GM12878 (cell line): ENCODE measurements at regions not wholly inside any gene's neighbourhood (a gene's known extent, or its start where the extent isn't known, plus 50 kb on each side); places are given as distances from the start of the nearest gene placed in this dataset.

ENCODE experiments used
- ATAC-seq: fragments of 200-7000 bp; cut with Tn5 transposase; 3 replicates; pipeline ENCODE4 v1.9.1; 2020; ENCODE audit warnings: mild to moderate bottlenecking, moderate library complexity
- BruUV-seq: library from RNA; stranded (reverse); fragments of 400-500 nt; replicated peaks from 2 replicates; lab custom pipeline; 2021; lab: Mats Ljungman, UMichigan
- CTCF ChIA-PET: fragments of 300-600 bp; sonication (Branson Sonifier 250); formaldehyde crosslinking; extraction: SDS; loops from one replicate; lab custom pipeline; 2021; ENCODE audit warnings: inconsistent platforms; lab: Yijun Ruan, JAX
- POLR2A ChIA-PET: fragments of 350-600 bp; formaldehyde crosslinking; extraction: SDS; loops from one replicate; lab custom pipeline; 2021; ENCODE audit warnings: inconsistent platforms; lab: Charles Lee
- RAD21 ChIA-PET: fragments of 300-600 bp; sonication (Branson Sonifier 250); formaldehyde crosslinking; loops from one replicate; lab custom pipeline; 2023; ENCODE audit warnings: antibody characterized with exemption; ENCODE audit not compliant: unreplicated experiment; lab: Charles Lee
- SMC1A ChIA-PET: fragments of 300-600 bp; sonication (Branson Sonifier 250); formaldehyde crosslinking; loops from one replicate; lab custom pipeline; 2023; ENCODE audit not compliant: unreplicated experiment, uncharacterized antibody; lab: Charles Lee
- DNase-seq: peaks from one replicate; pipeline ENCODE4 v3.0.0-alpha.2; 2011; ENCODE audit warnings: low read depth, low spot score
- FAIRE-seq: peaks from 3 replicates; lab custom pipeline; 2011; peaks lifted over from hg19 to GRCh38; lab: Jason Lieb, UNC
- H2AFZ ChIP-seq: 2 replicates; pipeline ENCODE4 v1.6.0; 2011; ENCODE audit warnings: low read depth, low read length, control low read depth; ENCODE audit not compliant: control insufficient read depth
- H3K27ac ChIP-seq: 2 replicates; pipeline ENCODE4 v1.5.1; 2011; ENCODE audit warnings: control low read depth; ENCODE audit not compliant: control insufficient read depth, insufficient read depth
- H3K27me3 ChIP-seq, 2 experiments: replicated peaks in 1 of 2; 2 replicates each; pipeline versions ENCODE4 v1.6.0 to v1.6.1; 2011; ENCODE audit warnings: low read length in 1 of 2; ENCODE audit not compliant: control insufficient read depth in 2 of 2, insufficient read depth in 2 of 2
- H3K36me3 ChIP-seq, 2 experiments: 2 replicates each; pipeline ENCODE4 v1.5.1; 2011; ENCODE audit warnings: low read length in 1 of 2; ENCODE audit not compliant: control insufficient read depth in 2 of 2, insufficient read depth in 2 of 2
- H3K4me1 ChIP-seq: 2 replicates; pipeline ENCODE4 v1.6.1; 2011; ENCODE audit warnings: mild to moderate bottlenecking, low read length, moderate library complexity, mixed read lengths; ENCODE audit not compliant: control insufficient read depth, insufficient read depth
- H3K4me2 ChIP-seq: 2 replicates; pipeline ENCODE4 v1.6.0; 2011; ENCODE audit warnings: control low read depth; ENCODE audit not compliant: control insufficient read depth, insufficient read depth
- H3K4me3 ChIP-seq: fragments of 200-600 bp; sonication (generic); 2 replicates; pipeline ENCODE4 v1.5.1; 2016
- H3K79me2 ChIP-seq: 2 replicates; pipeline ENCODE4 v1.6.0; 2011; ENCODE audit warnings: low read length; ENCODE audit not compliant: control insufficient read depth, insufficient read depth
- H3K9ac ChIP-seq: 2 replicates; pipeline ENCODE4 v1.8.0; 2011; ENCODE audit warnings: low read length, control low read depth, mixed read lengths; ENCODE audit not compliant: control insufficient read depth, insufficient read depth
- H3K9me3 ChIP-seq: replicated peaks from 3 replicates; pipeline ENCODE4 v1.5.1; 2011; ENCODE audit warnings: mild to moderate bottlenecking, low read length; ENCODE audit not compliant: control insufficient read depth, insufficient read depth
- H4K20me1 ChIP-seq: 2 replicates; pipeline ENCODE4 v1.6.0; 2011; ENCODE audit not compliant: control insufficient read depth, insufficient read depth
- BRCA1 ChIP-seq: IDR thresholded peaks from 2 replicates; pipeline ENCODE4 v1.6.1; 2011; ENCODE audit warnings: low read depth, low read length, improper control_type of control experiment
- CEBPZ ChIP-seq: fragments of 150-350 bp; IDR thresholded peaks from 2 replicates; pipeline ENCODE4 v1.6.1; 2016; ENCODE audit warnings: low read depth, low read length
- CHD1 ChIP-seq: IDR thresholded peaks from 2 replicates; pipeline ENCODE4 v1.6.1; 2012; ENCODE audit warnings: low read depth, low read length, improper control_type of control experiment
- HDGF ChIP-seq: fragments of 450-650 bp; IDR thresholded peaks from 2 replicates; pipeline ENCODE4 v1.6.1; 2016; ENCODE audit warnings: antibody characterized with exemption
- MEF2A ChIP-seq: IDR thresholded peaks from 2 replicates; pipeline ENCODE4 v1.6.1; 2011; ENCODE audit warnings: low read depth, mild to moderate bottlenecking, low read length, moderate library complexity; ENCODE audit not compliant: insufficient read depth
- MEF2B ChIP-seq: fragments of 450-650 bp; IDR thresholded peaks from 2 replicates; pipeline ENCODE4 v1.6.1; 2018; ENCODE audit warnings: mild to moderate bottlenecking, moderate library complexity; ENCODE audit not compliant: partially characterized antibody, poor library complexity, severe bottlenecking
- NR2F1 ChIP-seq: fragments of 450-650 bp; conservative IDR thresholded peaks from 2 replicates; pipeline ENCODE4 v1.6.1; 2017; ENCODE audit warnings: mild to moderate bottlenecking
- SPI1 ChIP-seq: IDR thresholded peaks from 2 replicates; pipeline ENCODE4 v1.6.1; 2011; ENCODE audit warnings: low read depth, mild to moderate bottlenecking, low read length, moderate library complexity, borderline replicate concordance; ENCODE audit not compliant: insufficient read depth
- WGBS: methylation state at CpG from one replicate; pipeline ENCODE4 v1.1.6; 2016; ENCODE audit warnings: low lambda C conversion rate; ENCODE audit not compliant: insufficient replicate concordance, insufficient coverage; ENCODE audit errors: missing lambda C conversion rate; 5-methylcytosine and 5-hydroxymethylcytosine counted together
- in situ Hi-C: fragments of 300-500 bp; cut with MboI; formaldehyde crosslinking; loops from 9 replicates; pipeline ENCODE4 v1.14.3; 2018; ENCODE audit warnings: mixed read lengths
- intact Hi-C: fragments of 100-400 bp; cut with micrococcal nuclease; formaldehyde crosslinking; loops from one replicate; pipeline ENCODE4 v1.14.2; 2022; ENCODE audit not compliant: unreplicated experiment

- Histone ChIP-seq H3K79me2 (no peaks in the 10 kb centered on the region), H3K4me2 (no peak overlapping the region), H3K27me3 (no peaks in the 10 kb centered on the region), H4K20me1 (no peaks in the 10 kb centered on the region), H3K9ac (no peak overlapping the region), H3K4me1 (no peaks in the 10 kb centered on the region; the same call in 1 of the 2 replicates), H3K4me3 (no peak overlapping the region), H2AFZ (no peak overlapping the region), H3K27ac (no peak overlapping the region), H3K36me3 (no peaks in the 10 kb centered on the region), H3K9me3 (peaks cover 1% of the 10 kb centered on the region; the same call in 1 of the 3 replicates)
- ChIA-PET CTCF (no interaction called here), POLR2A (no interaction called here), RAD21 (no interaction called here), SMC1A (no interaction called here)
- WGBS, result 36% methylated on average over 7 of the region's 7 CpGs
- DNase-seq (no peak), FAIRE-seq (no peak), ATAC-seq (no peak)
- intact Hi-C loops (no loop called here), in situ Hi-C loops (no loop called here)
- no TSS peak for BruUV-seq
- TF ChIP-seq CHD1 (no peak), MEF2A (no peak), NR2F1 (no peak)
These were observed 584.3 kb downstream of the BNC2 start for GRCh38 chr9:16286160-16286559.

GRCh38 chr9:16289639-16290038 lies 580.8 kb downstream of the BNC2 start:
- ChIA-PET CTCF (no interaction called here), POLR2A (interaction anchor here (0.6 kb wide), 1 partner anchor 17 kb away, joined by 3 read pairs; no protein-coding TSS in a partner anchor), SMC1A (no interaction called here), RAD21 (no interaction called here)
- Histone ChIP-seq H2AFZ (no peak overlapping the region; the same call in 1 of the 2 replicates), H3K4me3 (no peak overlapping the region), H3K4me1 (no peaks in the 10 kb centered on the region; the same call in 1 of the 2 replicates), H3K9me3 (peaks cover 1% of the 10 kb centered on the region; the same call in 1 of the 3 replicates), H3K36me3 (no peaks in the 10 kb centered on the region), H3K27ac (no peak overlapping the region), H3K27me3 (no peaks in the 10 kb centered on the region), H3K9ac (no peak overlapping the region), H4K20me1 (no peaks in the 10 kb centered on the region), H3K79me2 (no peaks in the 10 kb centered on the region), H3K4me2 (peak overlapping the region; percentile 58)
- BruUV-seq, result no TSS peak
- TF ChIP-seq CEBPZ (no peak), HDGF (no peak), BRCA1 (no peak), MEF2B (peak; percentile 58), SPI1 (peak; percentile 70; the same call in 1 of the 2 replicates)
- FAIRE-seq, result no peak
- 22% methylated on average over 3 of the region's 3 CpGs for WGBS
- ATAC-seq, result peak; percentile 41; the same call in 2 of the 3 replicates
- intact Hi-C loops, result no loop called here
- DNase-seq, result peak; percentile 31
- in situ Hi-C loops, result no loop called here
